ENCODE measurements at regions not wholly inside any gene's neighbourhood (a gene's known extent, or its start where the extent isn't known, plus 50 kb on each side); places are given as distances from the start of the nearest gene placed in this dataset.

- no peak overlapping the region for H3K4me3 ChIP-seq (ENCODE audit: low read depth in 1 of 3, low read length in 3 of 3)
- H3K36me3 ChIP-seq (ENCODE audit: control insufficient read depth in 4 of 4, insufficient read depth in 3 of 4, low read depth in 1 of 4, low read length in 3 of 4): no peaks in the 10 kb centered on the region
- peaks cover 0 to 18% (median 14%) of the 10 kb centered on the region in 4 donors for H3K4me1 ChIP-seq (ENCODE audit: control insufficient read depth in 4 of 4, insufficient read depth in 4 of 4, low read length in 3 of 4)
- H3K27ac ChIP-seq (ENCODE audit: low read depth in 1 of 2, low read length in 2 of 2): no peak overlapping the region
- no peaks in the 10 kb centered on the region for H3K27me3 ChIP-seq (ENCODE audit: control insufficient read depth in 4 of 4, insufficient read depth in 4 of 4, low read length in 3 of 4)
- H3K9me3 ChIP-seq (ENCODE audit: control insufficient read depth in 4 of 4, low read length in 3 of 4): no peaks in the 10 kb centered on the region
- no peak overlapping the region for H3K9ac ChIP-seq (ENCODE audit: low read depth in 1 of 2, low read length in 2 of 2)
- no peak for TF ChIP-seq EGR1 (IDR thresholded peaks at IDR 0.05; ENCODE audit: low read depth in 2 of 2)
- no peak for TF ChIP-seq YY1 (IDR thresholded peaks at IDR 0.05)
- TF ChIP-seq SP1 (IDR thresholded peaks at IDR 0.05): no peak
- TF ChIP-seq HNF4G (IDR thresholded peaks at IDR 0.05): no peak
- TF ChIP-seq RXRA (IDR thresholded peaks at IDR 0.05): no peak
- no peak for TF ChIP-seq REST (IDR thresholded peaks at IDR 0.05)
- no peak for TF ChIP-seq RAD21 (IDR thresholded peaks at IDR 0.05)
- no peak for TF ChIP-seq HNF4A (conservative IDR thresholded peaks at IDR 0.05)
- TF ChIP-seq FOXA2 (IDR thresholded peaks at IDR 0.05): no peak
- TF ChIP-seq GABPA (IDR thresholded peaks at IDR 0.05 in 1 of 2, conservative IDR thresholded peaks at IDR 0.05 in 1 of 2): no peak
- TF ChIP-seq MAX (IDR thresholded peaks at IDR 0.05): no peak
- TF ChIP-seq ATF3 (IDR thresholded peaks at IDR 0.05): no peak
- no peak for TF ChIP-seq NR2F2 (IDR thresholded peaks at IDR 0.05)
- no peak for TF ChIP-seq FOXA1 (IDR thresholded peaks at IDR 0.05)
- no peak for TF ChIP-seq JUND (IDR thresholded peaks at IDR 0.05)
- no peak for TF ChIP-seq CTCF (IDR thresholded peaks at IDR 0.05; ENCODE audit: low read depth, low read length, missing input control)
- no peak for TF ChIP-seq ZBTB33 (IDR thresholded peaks at IDR 0.05)
- no peak for TF ChIP-seq TAF1 (conservative IDR thresholded peaks at IDR 0.05)
- no peak for DNase-seq (ENCODE audit: low spot score)
- WGBS: 87% methylated on average over 12 of the region's 12 CpGs
Observed at GRCh38 chr3:74273555-74274402, 340.7 kb downstream of the CNTN3 start.
